Fibroblast of lung (primary cell): ENCODE measurements at regions not wholly inside any gene's neighbourhood (a gene's known extent, or its start where the extent isn't known, plus 50 kb on each side); places are given as distances from the start of the nearest gene placed in this dataset.

Experiments
- EZH2 ChIP-seq: IDR thresholded peaks from 2 replicates; pipeline ENCODE4 v1.5.1; 2012; ENCODE audit warnings: low read length, control low read depth, mild to moderate bottlenecking; ENCODE audit errors: missing control alignments
- TF ChIP-seq, protein P1 (sequence below), 2 donors: IDR thresholded peaks in 1 of 2; conservative IDR thresholded peaks in 1 of 2; 1 replicate in 1 of 2; 2 replicates in 1 of 2; pipeline ENCODE4 v1.5.1; 2011 to 2012; ENCODE audit warnings: low read length in 2 of 2, control low read depth in 1 of 2, inconsistent platforms in 1 of 2, low read depth in 1 of 2, mild to moderate bottlenecking in 1 of 2

DNA sequence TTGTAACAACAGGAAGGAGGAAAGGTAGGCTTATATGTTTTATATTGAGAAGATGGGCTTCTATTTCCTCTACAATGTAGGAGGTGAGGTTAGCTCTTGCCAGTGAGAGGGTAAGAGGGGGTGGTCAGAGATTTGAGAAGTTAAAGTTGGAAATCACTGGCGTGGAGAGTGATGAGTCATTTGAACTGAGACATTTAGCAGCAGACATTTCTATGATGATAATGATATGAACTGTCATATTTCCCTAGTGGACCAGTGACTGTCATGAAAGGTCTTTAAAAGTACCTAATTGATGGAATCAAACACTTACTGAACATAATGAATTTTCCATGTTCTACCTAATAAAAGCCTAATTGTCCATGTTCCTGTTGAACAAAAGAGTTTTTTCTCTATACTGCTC, 126.1 kb downstream of the FAM161A start:
- TF ChIP-seq, protein P1, sequence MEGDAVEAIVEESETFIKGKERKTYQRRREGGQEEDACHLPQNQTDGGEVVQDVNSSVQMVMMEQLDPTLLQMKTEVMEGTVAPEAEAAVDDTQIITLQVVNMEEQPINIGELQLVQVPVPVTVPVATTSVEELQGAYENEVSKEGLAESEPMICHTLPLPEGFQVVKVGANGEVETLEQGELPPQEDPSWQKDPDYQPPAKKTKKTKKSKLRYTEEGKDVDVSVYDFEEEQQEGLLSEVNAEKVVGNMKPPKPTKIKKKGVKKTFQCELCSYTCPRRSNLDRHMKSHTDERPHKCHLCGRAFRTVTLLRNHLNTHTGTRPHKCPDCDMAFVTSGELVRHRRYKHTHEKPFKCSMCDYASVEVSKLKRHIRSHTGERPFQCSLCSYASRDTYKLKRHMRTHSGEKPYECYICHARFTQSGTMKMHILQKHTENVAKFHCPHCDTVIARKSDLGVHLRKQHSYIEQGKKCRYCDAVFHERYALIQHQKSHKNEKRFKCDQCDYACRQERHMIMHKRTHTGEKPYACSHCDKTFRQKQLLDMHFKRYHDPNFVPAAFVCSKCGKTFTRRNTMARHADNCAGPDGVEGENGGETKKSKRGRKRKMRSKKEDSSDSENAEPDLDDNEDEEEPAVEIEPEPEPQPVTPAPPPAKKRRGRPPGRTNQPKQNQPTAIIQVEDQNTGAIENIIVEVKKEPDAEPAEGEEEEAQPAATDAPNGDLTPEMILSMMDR (conservative IDR thresholded peaks at IDR 0.05 in 1 of 2, IDR thresholded peaks at IDR 0.05 in 1 of 2; ENCODE audit: low read depth in 1 of 2, low read length in 2 of 2): no peak
- no peak for TF ChIP-seq EZH2
